Lower leg skin (tissue), 3 donors: ENCODE measurements at regions not wholly inside any gene's neighbourhood (a gene's known extent, or its start where the extent isn't known, plus 50 kb on each side); places are given as distances from the start of the nearest gene placed in this dataset.

Source experiments
- CTCF ChIP-seq, 3 donors: fragments of 450-650 bp; IDR thresholded peaks; one replicate each; pipeline ENCODE4 v1.5.1; 2016; ENCODE audit warnings: antibody characterized with exemption in 3 of 3, mild to moderate bottlenecking in 3 of 3, moderate library complexity in 2 of 3
- POLR2A ChIP-seq, 2 donors: fragments of 450-650 bp; IDR thresholded peaks; one replicate each; pipeline ENCODE4 v1.6.1; 2016 to 2017; ENCODE audit warnings: antibody characterized with exemption in 2 of 2, mild to moderate bottlenecking in 1 of 2, moderate library complexity in 1 of 2

GRCh38 chr2:240206630-240207029, 66.2 kb upstream of the OTOS start:
- TF ChIP-seq CTCF (IDR thresholded peaks at IDR 0.05) (no peak), POLR2A (IDR thresholded peaks at IDR 0.05) (no peak)
